Panc1 (cell line): ENCODE measurements at regions not wholly inside any gene's neighbourhood (a gene's known extent, or its start where the extent isn't known, plus 50 kb on each side); places are given as distances from the start of the nearest gene placed in this dataset.

Experiments used
- CTCF ChIP-seq: fragments of 450-650 bp; IDR thresholded peaks from 2 replicates; pipeline ENCODE4 v1.5.1; 2017; ENCODE audit warnings: mild to moderate bottlenecking
- POLR2AphosphoS5 ChIP-seq: IDR thresholded peaks from 2 replicates; pipeline ENCODE4 v1.6.1; 2012; ENCODE audit warnings: mild to moderate bottlenecking, low read depth, low read length, moderate library complexity
- SIN3A ChIP-seq: IDR thresholded peaks from 2 replicates; pipeline ENCODE4 v1.6.1; 2012; ENCODE audit warnings: low read depth, mild to moderate bottlenecking, low read length, moderate library complexity, borderline replicate concordance; ENCODE audit not compliant: insufficient read depth
- TCF7L2 ChIP-seq: IDR thresholded peaks from 2 replicates; pipeline ENCODE4 v1.6.1; 2011; ENCODE audit warnings: mild to moderate bottlenecking, low read depth, low read length, inconsistent platforms

- no peak for TF ChIP-seq CTCF
- no peak for TF ChIP-seq POLR2AphosphoS5
- no peak for TF ChIP-seq TCF7L2
- no peak for TF ChIP-seq SIN3A
Measured at GRCh38 chr4:89572224-89572858, 264.6 kb downstream of the SNCA start.
